ENCODE measurements at regions not wholly inside any gene's neighbourhood (a gene's known extent, or its start where the extent isn't known, plus 50 kb on each side); places are given as distances from the start of the nearest gene placed in this dataset.

GRCh38 chr1:218783131-218783530 is 390.5 kb upstream of the LYPLAL1 start:
- TF ChIP-seq CTCF (IDR thresholded peaks at IDR 0.05) (no peak), MAFK (IDR thresholded peaks at IDR 0.05; ENCODE audit: partially characterized antibody) (no peak), EP300 (IDR thresholded peaks at IDR 0.05) (no peak), CBX2 (IDR thresholded peaks at IDR 0.05; ENCODE audit: borderline replicate concordance, low read depth) (no peak), MAX (IDR thresholded peaks at IDR 0.05) (no peak), MAZ (IDR thresholded peaks at IDR 0.05; ENCODE audit: borderline replicate concordance, low read depth, low read length) (no peak), JUN (IDR thresholded peaks at IDR 0.05) (no peak), RFX5 (IDR thresholded peaks at IDR 0.05) (no peak), HDAC2 (IDR thresholded peaks at IDR 0.05) (no peak)
